Trophoblast cell (in vitro differentiated cells and primary cell): ENCODE measurements at regions not wholly inside any gene's neighbourhood (a gene's known extent, or its start where the extent isn't known, plus 50 kb on each side); places are given as distances from the start of the nearest gene placed in this dataset.

Source experiments
- DNase-seq, 2 donors: peaks; one replicate each; pipeline ENCODE4 v3.0.0-alpha.2; 2016
- H2AFZ ChIP-seq: 2 replicates; pipeline ENCODE4 v1.6.1; 2013; ENCODE audit warnings: low read length, moderate library complexity, mild to moderate bottlenecking; ENCODE audit not compliant: insufficient read depth, poor library complexity
- H2AK5ac ChIP-seq: 2 replicates; pipeline ENCODE4 v1.6.1; 2013; ENCODE audit warnings: mild to moderate bottlenecking, low read length
- H2BK120ac ChIP-seq: 2 replicates; pipeline ENCODE4 v1.6.1; 2013; ENCODE audit warnings: low read length, mild to moderate bottlenecking, moderate library complexity; ENCODE audit not compliant: insufficient read depth, poor library complexity
- H2BK12ac ChIP-seq: 2 replicates; pipeline ENCODE4 v1.6.1; 2013; ENCODE audit warnings: mild to moderate bottlenecking, low read length, moderate library complexity
- H2BK5ac ChIP-seq: 2 replicates; pipeline ENCODE4 v1.6.1; 2013; ENCODE audit warnings: low read length, low read depth, moderate library complexity, mild to moderate bottlenecking; ENCODE audit not compliant: poor library complexity
- H3K14ac ChIP-seq: 2 replicates; pipeline ENCODE4 v1.6.1; 2013; ENCODE audit warnings: mild to moderate bottlenecking, low read length
- H3K18ac ChIP-seq: 2 replicates; pipeline ENCODE4 v1.6.1; 2013; ENCODE audit warnings: mild to moderate bottlenecking, low read length
- H3K23ac ChIP-seq: 2 replicates; pipeline ENCODE4 v1.6.1; 2013; ENCODE audit warnings: low read length
- H3K27ac ChIP-seq: 2 replicates; pipeline ENCODE4 v1.5.1; 2013; ENCODE audit warnings: low read depth, mild to moderate bottlenecking, inconsistent platforms, low read length, moderate library complexity
- H3K27me3 ChIP-seq: 2 replicates; pipeline ENCODE4 v1.6.1; 2013; ENCODE audit warnings: inconsistent platforms, mild to moderate bottlenecking, low read length, moderate library complexity; ENCODE audit not compliant: insufficient read depth
- H3K36me3 ChIP-seq, 2 experiments: 1 replicate in 1 of 2; 2 replicates in 1 of 2; pipeline ENCODE4 v1.6.1; 2013; ENCODE audit warnings: low read length in 2 of 2, mild to moderate bottlenecking in 2 of 2, moderate library complexity in 1 of 2; ENCODE audit not compliant: insufficient read depth in 2 of 2, control insufficient read depth in 1 of 2
- H3K4ac ChIP-seq: 2 replicates; pipeline ENCODE4 v1.6.1; 2013; ENCODE audit warnings: low read depth, mild to moderate bottlenecking, low read length, moderate library complexity
- H3K4me1 ChIP-seq, 2 experiments: 1 replicate in 1 of 2; 2 replicates in 1 of 2; pipeline ENCODE4 v1.6.1; 2013; ENCODE audit warnings: low read length in 2 of 2, mild to moderate bottlenecking in 2 of 2, moderate library complexity in 1 of 2; ENCODE audit not compliant: insufficient read depth in 2 of 2, control insufficient read depth in 1 of 2
- H3K4me2 ChIP-seq: 2 replicates; pipeline ENCODE4 v1.6.1; 2013; ENCODE audit warnings: inconsistent platforms, mild to moderate bottlenecking, low read length, moderate library complexity
- H3K4me3 ChIP-seq: 2 replicates; pipeline ENCODE4 v1.5.1; 2013; ENCODE audit warnings: mild to moderate bottlenecking, low read depth, low read length, inconsistent platforms
- H3K79me1 ChIP-seq: one replicate; pipeline ENCODE4 v1.6.1; 2013; ENCODE audit warnings: low read length
- H3K79me2 ChIP-seq: 2 replicates; pipeline ENCODE4 v1.6.1; 2013; ENCODE audit warnings: low read length, mild to moderate bottlenecking; ENCODE audit not compliant: control insufficient read depth, insufficient read depth, poor library complexity
- H3K9ac ChIP-seq: 2 replicates; pipeline ENCODE4 v1.6.1; 2013; ENCODE audit warnings: mild to moderate bottlenecking, low read length
- H3K9me3 ChIP-seq: 2 replicates; pipeline ENCODE4 v1.6.1; 2013; ENCODE audit warnings: low read depth, mild to moderate bottlenecking, control low read depth, inconsistent platforms, low read length; ENCODE audit not compliant: insufficient read depth
- H4K12ac ChIP-seq: 2 replicates; pipeline ENCODE4 v1.6.1; 2013; ENCODE audit warnings: low read depth, mild to moderate bottlenecking, low read length, moderate library complexity
- H4K8ac ChIP-seq: 2 replicates; pipeline ENCODE4 v1.6.1; 2013; ENCODE audit warnings: low read depth, mild to moderate bottlenecking, low read length, moderate library complexity
- H4K91ac ChIP-seq: one replicate; pipeline ENCODE4 v1.6.1; 2013; ENCODE audit warnings: low read depth, mild to moderate bottlenecking, low read length, moderate library complexity
- WGBS: extraction: QIAGEN DNeasy Blood & Tissue Kit; methylation state at CpG from one replicate; pipeline ENCODE4 v1.1.7; 2013; ENCODE audit warnings: missing lambda C conversion rate; ENCODE audit not compliant: insufficient read length, insufficient coverage; ENCODE audit errors: extremely low coverage; 5-methylcytosine and 5-hydroxymethylcytosine counted together

GRCh38 chr15:31786360-31786759 lies 244.0 kb upstream of the CHRNA7 start:
- Histone ChIP-seq H3K27ac (no peak overlapping the region), H2BK120ac (no peak overlapping the region), H4K91ac (no peak overlapping the region), H3K27me3 (no peaks in the 10 kb centered on the region), H3K9ac (no peak overlapping the region), H3K36me3 (no peaks in the 10 kb centered on the region), H2AFZ (no peak overlapping the region), H3K4me1 (no peaks in the 10 kb centered on the region), H4K8ac (no peak overlapping the region), H3K23ac (no peak overlapping the region), H3K9me3 (no peaks in the 10 kb centered on the region), H2BK5ac (no peak overlapping the region), H2AK5ac (no peak overlapping the region), H3K4ac (no peak overlapping the region), H3K79me1 (no peaks in the 10 kb centered on the region), H3K14ac (no peak overlapping the region), H3K4me2 (no peak overlapping the region), H2BK12ac (no peak overlapping the region), H3K18ac (no peak overlapping the region), H4K12ac (no peak overlapping the region), H3K79me2 (no peaks in the 10 kb centered on the region), H3K4me3 (no peak overlapping the region)
- no peak for DNase-seq
- no CpG with 5 or more reads among the region's 4 CpGs for WGBS

GRCh38 chr15:31788104-31788503 lies 242.2 kb upstream of the CHRNA7 start:
- Histone ChIP-seq H3K36me3 (no peaks in the 10 kb centered on the region), H3K18ac (no peak overlapping the region), H3K27me3 (no peaks in the 10 kb centered on the region), H3K79me1 (no peaks in the 10 kb centered on the region), H2AFZ (no peak overlapping the region), H4K12ac (no peak overlapping the region), H3K4me3 (no peak overlapping the region), H3K4me1 (peaks cover 0 to 5% of the 10 kb centered on the region in 2 experiments), H3K79me2 (no peaks in the 10 kb centered on the region), H3K14ac (no peak overlapping the region), H3K4ac (no peak overlapping the region), H3K27ac (no peak overlapping the region), H4K91ac (no peak overlapping the region), H3K9me3 (no peaks in the 10 kb centered on the region), H3K4me2 (no peak overlapping the region), H2BK12ac (no peak overlapping the region), H3K9ac (no peak overlapping the region), H2AK5ac (no peak overlapping the region), H3K23ac (no peak overlapping the region), H4K8ac (no peak overlapping the region), H2BK5ac (no peak overlapping the region), H2BK120ac (no peak overlapping the region)
- DNase-seq, result no peak
- no CpG with 5 or more reads among the region's 3 CpGs for WGBS

GRCh38 chr15:31792611-31793199 lies 237.6 kb upstream of the CHRNA7 start:
- Histone ChIP-seq H2BK120ac (no peak overlapping the region), H3K27ac (no peak overlapping the region), H2BK12ac (no peak overlapping the region), H3K23ac (no peak overlapping the region), H3K36me3 (no peaks in the 10 kb centered on the region), H3K4ac (no peak overlapping the region), H3K9me3 (peaks cover 2% of the 10 kb centered on the region), H2BK5ac (no peak overlapping the region), H3K9ac (no peak overlapping the region), H4K8ac (no peak overlapping the region), H2AFZ (no peak overlapping the region), H2AK5ac (no peak overlapping the region), H4K91ac (no peak overlapping the region), H3K4me1 (peaks cover 0 to 6% of the 10 kb centered on the region in 2 experiments), H3K79me1 (no peaks in the 10 kb centered on the region), H3K4me3 (no peak overlapping the region), H3K18ac (no peak overlapping the region), H3K14ac (no peak overlapping the region), H3K27me3 (no peaks in the 10 kb centered on the region), H3K4me2 (no peak overlapping the region), H3K79me2 (no peaks in the 10 kb centered on the region), H4K12ac (no peak overlapping the region)
- no peak for DNase-seq
- no CpG with 5 or more reads among the region's 9 CpGs for WGBS

GRCh38 chr15:31799319-31799714 lies 231.0 kb upstream of the CHRNA7 start:
- no peak for DNase-seq
- Histone ChIP-seq H3K18ac (no peak overlapping the region), H2BK5ac (no peak overlapping the region), H4K8ac (no peak overlapping the region), H2BK12ac (no peak overlapping the region), H4K91ac (no peak overlapping the region), H3K79me1 (no peaks in the 10 kb centered on the region), H3K23ac (no peak overlapping the region), H3K27me3 (no peaks in the 10 kb centered on the region), H3K4me2 (no peak overlapping the region), H3K4me3 (no peak overlapping the region), H3K9me3 (peaks cover 2% of the 10 kb centered on the region), H3K27ac (no peak overlapping the region), H3K4ac (no peak overlapping the region), H2AFZ (no peak overlapping the region), H3K4me1 (no peaks in the 10 kb centered on the region), H2BK120ac (no peak overlapping the region), H3K9ac (no peak overlapping the region), H3K36me3 (no peaks in the 10 kb centered on the region), H3K14ac (no peak overlapping the region), H3K79me2 (no peaks in the 10 kb centered on the region), H4K12ac (no peak overlapping the region), H2AK5ac (no peak overlapping the region)
- WGBS, result no CpG with 5 or more reads among the region's 1 CpG
